HCT116 (cell line): ENCODE measurements at regions not wholly inside any gene's neighbourhood (a gene's known extent, or its start where the extent isn't known, plus 50 kb on each side); places are given as distances from the start of the nearest gene placed in this dataset.
A peak's percentile ranks its signal among the peaks of the same experiment; 100 is the strongest.

Experiments used
- ATAC-seq: fragments of 200-7000 bp; cut with Tn5 transposase; 2 replicates; pipeline ENCODE4 v1.9.1; 2020; ENCODE audit warnings: mild to moderate bottlenecking, moderate library complexity
- BruUV-seq: library from RNA; stranded (reverse); fragments of 400-500 nt; replicated peaks from 2 replicates; lab custom pipeline; 2021; lab: Mats Ljungman, UMichigan
- CTCF ChIA-PET: fragments of 300-600 bp; sonication (Branson Sonifier 250); formaldehyde crosslinking; loops from one replicate; lab custom pipeline; 2021; ENCODE audit warnings: antibody characterized with exemption; lab: Charles Lee
- POLR2A ChIA-PET: fragments of 300-600, 350-600 bp; sonication (Branson Sonifier 250); formaldehyde crosslinking; loops from one replicate; lab custom pipeline; 2021; ENCODE audit warnings: antibody characterized with exemption; lab: Charles Lee
- RAD21 ChIA-PET, 2 experiments: fragments of 300-600 bp; sonication (Branson Sonifier 250); formaldehyde crosslinking; loops; one replicate each; lab custom pipeline; 2023; ENCODE audit warnings: low total read pairs in 2 of 2; ENCODE audit not compliant: uncharacterized antibody in 2 of 2, unreplicated experiment in 2 of 2, low non-redundant PET in 1 of 2; lab: Charles Lee
- DNase-seq: peaks from one replicate; pipeline ENCODE4 v3.0.0-alpha.2; 2010; ENCODE audit warnings: low read depth, low spot score
- H2AFZ ChIP-seq: fragments of 200-600 bp; shearing (Covaris generic), sonication (generic); 2 replicates; pipeline ENCODE4 v1.6.1; 2017; ENCODE audit warnings: low read depth, mixed run types, mixed read lengths, antibody characterized with exemption, low read length; ENCODE audit not compliant: poor library complexity, severe bottlenecking
- H3K27ac ChIP-seq: 2 replicates; pipeline ENCODE4 v1.5.1; 2012; ENCODE audit warnings: low read depth, low read length
- H3K27me3 ChIP-seq: fragments of 200-600 bp; sonication (generic); 2 replicates; pipeline ENCODE4 v1.6.1; 2016; ENCODE audit warnings: mixed run types, low read length, mixed read lengths; ENCODE audit not compliant: insufficient read depth
- H3K36me3 ChIP-seq, 2 experiments: fragments of 200-500 bp in 1 of 2; fragments of 200-600 bp in 1 of 2; sonication (Bioruptor generic) in 1 of 2; sonication (generic) in 1 of 2; 2 replicates each; pipeline versions ENCODE4 v1.5.1 to v1.6.1; 2014 to 2016; ENCODE audit warnings: low read length in 2 of 2, inconsistent platforms in 1 of 2, mixed read lengths in 1 of 2, mixed run types in 1 of 2; ENCODE audit not compliant: insufficient read depth in 2 of 2, control insufficient read depth in 1 of 2
- H3K4me1 ChIP-seq, 2 experiments: fragments of 200-600 bp in 1 of 2; sonication (generic) in 1 of 2; 2 replicates each; pipeline versions ENCODE4 v1.5.1 to v1.6.1; 2012 to 2017; ENCODE audit warnings: low read length in 2 of 2, inconsistent platforms in 1 of 2, mild to moderate bottlenecking in 1 of 2, mixed read lengths in 1 of 2, mixed run types in 1 of 2, moderate library complexity in 1 of 2; ENCODE audit not compliant: insufficient read depth in 2 of 2, control insufficient read depth in 1 of 2
- H3K4me2 ChIP-seq: fragments of 200-600 bp; sonication (generic); 2 replicates; pipeline ENCODE4 v1.6.1; 2017; ENCODE audit warnings: mixed run types, low read length, mixed read lengths
- H3K4me3 ChIP-seq, 2 experiments: fragments of 200-600 bp in 1 of 2; sonication (generic) in 1 of 2; replicated peaks in 1 of 2; 2 replicates each; pipeline ENCODE4 v1.5.1; 2011 to 2016; ENCODE audit warnings: low read length in 2 of 2, control low read depth in 1 of 2, low read depth in 1 of 2, mild to moderate bottlenecking in 1 of 2, mixed read lengths in 1 of 2, mixed run types in 1 of 2
- H3K79me2 ChIP-seq: fragments of 200-600 bp; sonication (generic); 2 replicates; pipeline ENCODE4 v1.6.1; 2017; ENCODE audit warnings: mild to moderate bottlenecking, mixed run types, low read length, moderate library complexity, mixed read lengths; ENCODE audit not compliant: insufficient read depth
- H3K9ac ChIP-seq: fragments of 200-600 bp; sonication (generic); 2 replicates; pipeline ENCODE4 v1.6.1; 2016; ENCODE audit warnings: low read length, mixed read lengths
- H3K9me2 ChIP-seq: fragments of 200-600 bp; sonication (generic), shearing (Covaris generic); 2 replicates; pipeline ENCODE4 v1.6.1; 2017; ENCODE audit warnings: mixed run types, mild to moderate bottlenecking, moderate library complexity; ENCODE audit not compliant: insufficient read depth
- H3K9me3 ChIP-seq, 2 experiments: fragments of 200-500 bp in 1 of 2; fragments of 200-600 bp in 1 of 2; sonication (Bioruptor generic) in 1 of 2; sonication (generic) in 1 of 2; 2 replicates each; pipeline ENCODE4 v1.6.1; 2014 to 2017; ENCODE audit warnings: low read length in 2 of 2, mixed read lengths in 2 of 2, inconsistent platforms in 1 of 2, low read depth in 1 of 2, mild to moderate bottlenecking in 1 of 2, mixed run types in 1 of 2, moderate library complexity in 1 of 2; ENCODE audit not compliant: control insufficient read depth in 1 of 2, insufficient read depth in 1 of 2
- H4K20me1 ChIP-seq: fragments of 200-600 bp; sonication (generic), shearing (Covaris generic); 2 replicates; pipeline ENCODE4 v1.6.1; 2017; ENCODE audit warnings: mixed run types, mild to moderate bottlenecking, moderate library complexity; ENCODE audit not compliant: insufficient read depth
- ATF3 ChIP-seq: IDR thresholded peaks from 2 replicates; pipeline ENCODE4 v1.6.1; 2012
- CBX3 ChIP-seq: IDR thresholded peaks from 2 replicates; pipeline ENCODE4 v1.6.1; 2012; ENCODE audit warnings: low read depth
- CEBPB ChIP-seq: IDR thresholded peaks from 2 replicates; pipeline ENCODE4 v1.6.1; 2012; ENCODE audit warnings: low read depth
- CTCF ChIP-seq, 3 experiments: fragments of 200-600 bp in 1 of 3; sonication (generic) in 1 of 3; IDR thresholded peaks in 2 of 3; conservative IDR thresholded peaks in 1 of 3; 2 replicates each; pipeline ENCODE4 v1.5.1; 2012 to 2017; ENCODE audit warnings: low read depth in 2 of 3, low read length in 2 of 3, antibody characterized with exemption in 1 of 3, borderline replicate concordance in 1 of 3, control low read depth in 1 of 3, mild to moderate bottlenecking in 1 of 3, mixed read lengths in 1 of 3, mixed run types in 1 of 3, moderate library complexity in 1 of 3; ENCODE audit not compliant: insufficient read depth in 1 of 3
- EGR1 ChIP-seq: IDR thresholded peaks from 2 replicates; pipeline ENCODE4 v1.6.1; 2012; ENCODE audit warnings: low read depth
- EZH2 ChIP-seq: fragments of 200-600 bp; sonication (generic); IDR thresholded peaks from 2 replicates; pipeline ENCODE4 v1.6.1; 2017; ENCODE audit warnings: antibody characterized with exemption, mixed run types
- FOSL1 ChIP-seq: IDR thresholded peaks from 2 replicates; pipeline ENCODE4 v1.6.1; 2012; ENCODE audit warnings: low read depth
- JUND ChIP-seq: IDR thresholded peaks from 2 replicates; pipeline ENCODE4 v1.6.1; 2012
- MAX ChIP-seq: IDR thresholded peaks from 2 replicates; pipeline ENCODE4 v1.6.1; 2012
- POLR2A ChIP-seq: IDR thresholded peaks from 2 replicates; pipeline ENCODE4 v1.7.0; 2011; ENCODE audit warnings: borderline replicate concordance; ENCODE audit not compliant: insufficient read depth, insufficient read length; ENCODE audit errors: extremely low read depth
- POLR2AphosphoS5 ChIP-seq: IDR thresholded peaks from 2 replicates; pipeline ENCODE4 v1.6.1; 2011; ENCODE audit warnings: mild to moderate bottlenecking, low read depth, low read length, moderate library complexity
- RAD21 ChIP-seq: IDR thresholded peaks from 2 replicates; pipeline ENCODE4 v1.6.1; 2012; ENCODE audit warnings: low read depth, mild to moderate bottlenecking
- REST ChIP-seq: IDR thresholded peaks from 2 replicates; pipeline ENCODE4 v1.6.1; 2012; ENCODE audit warnings: low read depth
- SIN3A ChIP-seq: IDR thresholded peaks from 2 replicates; pipeline ENCODE4 v1.6.1; 2012; ENCODE audit warnings: low read depth
- SP1 ChIP-seq: IDR thresholded peaks from 2 replicates; pipeline ENCODE4 v1.6.1; 2012; ENCODE audit warnings: low read depth
- SRF ChIP-seq: IDR thresholded peaks from 2 replicates; pipeline ENCODE4 v1.6.1; 2012; ENCODE audit warnings: low read depth
- ZBTB33 ChIP-seq: IDR thresholded peaks from 2 replicates; pipeline ENCODE4 v1.6.1; 2011; ENCODE audit warnings: mild to moderate bottlenecking, low read length, moderate library complexity; ENCODE audit not compliant: insufficient replicate concordance; ENCODE audit errors: extremely low read depth
- ZFX ChIP-seq: fragments of 450-650 bp; IDR thresholded peaks from 2 replicates; pipeline ENCODE4 v1.6.1; 2017
- ZNF274 ChIP-seq: fragments of 200-500 bp; sonication (Bioruptor generic); IDR thresholded peaks from 2 replicates; pipeline ENCODE4 v1.6.1; 2014; ENCODE audit warnings: mild to moderate bottlenecking, low read depth, low read length, inconsistent platforms
- intact Hi-C: fragments of 100-400 bp; cut with micrococcal nuclease; formaldehyde crosslinking; loops from 2 replicates; pipeline ENCODE4 v1.10.0; 2022

- Histone ChIP-seq H3K27ac (no peak overlapping the region; the same call in 1 of the 2 replicates), H3K36me3 (no peaks in the 10 kb centered on the region), H3K9me3 (no peaks in the 10 kb centered on the region), H3K9ac (0 out of 2 replicates have a peak overlapping the region, but pooled peaks have one; percentile 8), H3K4me2 (peak overlapping the region; percentile 43), H3K79me2 (no peaks in the 10 kb centered on the region), H3K9me2 (no peaks in the 10 kb centered on the region), H3K27me3 (no peaks in the 10 kb centered on the region), H3K4me3 (no peak overlapping the region), H4K20me1 (no peaks in the 10 kb centered on the region), H2AFZ (no peak overlapping the region), H3K4me1 (peaks cover 0 to 15% of the 10 kb centered on the region in 2 experiments; a peak in 2 of 4 replicates)
- intact Hi-C loops, result no loop called here
- BruUV-seq, result no TSS peak
- ATAC-seq (peak; percentile 100), DNase-seq (peak; percentile 56)
- ChIA-PET RAD21 (no interaction called here), POLR2A (no interaction called here), CTCF (no interaction called here)
- TF ChIP-seq EZH2 (no peak), RAD21 (0 out of 2 replicates have a peak, but pooled peaks have one; percentile 7), SIN3A (no peak), CBX3 (peak; percentile 67; the same call in 1 of the 2 replicates), JUND (peak; percentile 45), ZBTB33 (no peak), CEBPB (no peak), CTCF (IDR thresholded peaks at IDR 0.05 in 2 of 3, conservative IDR thresholded peaks at IDR 0.05 in 1 of 3; ENCODE audit: borderline replicate concordance in 1 of 3, insufficient read depth in 1 of 3, low read depth in 2 of 3, low read length in 2 of 3) (no peak), SRF (peak; percentile 35; the same call in 1 of the 2 replicates), SP1 (peak; percentile 49; the same call in 1 of the 2 replicates), FOSL1 (peak; percentile 59), ZNF274 (no peak), EGR1 (no peak), REST (no peak), ZFX (no peak), ATF3 (no peak), MAX (peak; percentile 76), POLR2AphosphoS5 (0 out of 2 replicates have a peak, but pooled peaks have one; percentile 17), POLR2A (no peak)
These were observed 113.0 kb upstream of the NTF3 start for GRCh38 chr12:5318874-5319273.
